Activated CD8-positive, alpha-beta memory T cell treated with anti-CD3 and anti-CD28 coated beads, Interleukin-2, amount 10 ng/mL, durations not matched to agents 7 days and 5 days (primary cell): ENCODE measurements at regions not wholly inside any gene's neighbourhood (a gene's known extent, or its start where the extent isn't known, plus 50 kb on each side); places are given as distances from the start of the nearest gene placed in this dataset.

ENCODE experiments used
- ATAC-seq: fragments of 150-1000 bp; cut with Tn5 transposase; one replicate; pipeline ENCODE4 v1.10.0; 2021; ENCODE audit warnings: moderate library complexity
- CTCF ChIA-PET: fragments of 350-600 bp; sonication (Branson Sonifier 250); formaldehyde crosslinking; loops from one replicate; lab custom pipeline; 2021; ENCODE audit warnings: antibody characterized with exemption; lab: Charles Lee
- DNase-seq: peaks from one replicate; pipeline ENCODE4 v3.0.0-alpha.2; 2020
- H3K27ac Mint-ChIP-seq: one replicate; pipeline ENCODE4 v1.8.0; 2021; ENCODE audit warnings: mild to moderate bottlenecking, mixed read lengths
- H3K27me3 Mint-ChIP-seq: one replicate; pipeline ENCODE4 v1.8.0; 2021; ENCODE audit warnings: mixed read lengths
- H3K36me3 Mint-ChIP-seq: one replicate; pipeline ENCODE4 v1.8.0; 2021; ENCODE audit warnings: mild to moderate bottlenecking, mixed read lengths
- H3K4me1 Mint-ChIP-seq: one replicate; pipeline ENCODE4 v1.8.0; 2021; ENCODE audit warnings: mixed read lengths
- H3K4me3 Mint-ChIP-seq: one replicate; pipeline ENCODE4 v1.8.0; 2021; ENCODE audit warnings: mild to moderate bottlenecking, moderate library complexity, mixed read lengths
- H3K9me3 Mint-ChIP-seq: one replicate; pipeline ENCODE4 v1.8.0; 2022; ENCODE audit warnings: low read depth, mixed read lengths

DNA sequence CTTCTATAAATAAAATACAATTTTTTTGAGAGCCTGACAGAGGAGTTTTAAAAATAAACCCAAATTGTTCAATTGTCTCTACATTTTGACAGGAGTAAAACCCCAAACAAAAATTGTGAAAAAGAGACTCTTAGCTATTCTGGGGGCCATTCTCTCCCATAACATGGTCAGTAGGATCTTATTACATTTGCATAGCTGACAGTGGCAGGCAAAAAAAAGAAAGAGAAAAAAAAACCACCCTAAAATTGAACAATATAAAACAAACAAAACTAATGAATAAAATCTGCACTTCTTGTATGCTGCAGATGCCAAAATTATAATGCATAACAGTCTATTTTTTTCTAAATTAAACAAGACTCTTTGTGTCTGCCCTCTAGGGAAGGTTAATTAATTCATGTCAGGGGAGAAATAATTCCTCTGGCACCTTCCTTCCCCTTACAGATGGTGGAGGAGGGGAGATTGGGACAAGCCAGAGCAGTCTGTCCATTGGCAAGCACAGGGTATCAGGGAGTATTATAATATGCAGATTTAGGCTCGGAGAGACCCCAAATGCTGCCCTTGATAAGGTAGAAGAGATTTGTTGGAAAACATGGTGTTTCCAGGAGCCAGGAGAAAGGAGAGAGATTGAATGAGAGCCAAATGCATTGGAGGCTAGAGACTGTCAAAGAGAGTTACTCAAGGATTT is 79.7 kb upstream of the CDH6 start:
- CTCF ChIA-PET = no interaction called here
- H3K4me3 Mint-ChIP-seq = no peak overlapping the region

DNA sequence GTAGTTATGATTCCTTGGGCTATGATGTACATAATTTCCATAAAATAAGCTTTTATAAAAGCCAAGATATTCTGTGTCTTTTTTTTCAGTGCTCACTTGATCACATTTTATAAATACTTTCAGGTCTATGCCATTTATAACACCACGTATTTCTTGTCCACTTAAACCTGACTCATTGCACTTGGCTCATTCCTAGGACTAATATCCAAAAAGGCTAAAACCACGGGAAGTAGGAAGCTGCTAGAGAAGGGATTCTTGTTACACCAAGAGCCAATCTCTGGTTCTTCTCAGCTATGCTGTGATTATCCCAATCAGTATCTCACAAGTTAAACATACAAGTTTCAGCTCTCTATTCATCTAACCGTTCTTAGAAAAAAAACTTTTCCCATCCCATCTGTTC is 80.4 kb upstream of the CDH6 start:
- no peaks in the 10 kb centered on the region for H3K27me3 Mint-ChIP-seq
- no peaks in the 10 kb centered on the region for H3K36me3 Mint-ChIP-seq

More for the DNA sequence above, 79.7 kb upstream of the CDH6 start:
- no peaks in the 10 kb centered on the region for H3K27me3 Mint-ChIP-seq
- H3K4me1 Mint-ChIP-seq = no peaks in the 10 kb centered on the region
- no peak for ATAC-seq
- H3K27ac Mint-ChIP-seq = no peak overlapping the region
- peaks cover 5% of the 10 kb centered on the region for H3K9me3 Mint-ChIP-seq
- DNase-seq = no peak
- no peaks in the 10 kb centered on the region for H3K36me3 Mint-ChIP-seq

DNA sequence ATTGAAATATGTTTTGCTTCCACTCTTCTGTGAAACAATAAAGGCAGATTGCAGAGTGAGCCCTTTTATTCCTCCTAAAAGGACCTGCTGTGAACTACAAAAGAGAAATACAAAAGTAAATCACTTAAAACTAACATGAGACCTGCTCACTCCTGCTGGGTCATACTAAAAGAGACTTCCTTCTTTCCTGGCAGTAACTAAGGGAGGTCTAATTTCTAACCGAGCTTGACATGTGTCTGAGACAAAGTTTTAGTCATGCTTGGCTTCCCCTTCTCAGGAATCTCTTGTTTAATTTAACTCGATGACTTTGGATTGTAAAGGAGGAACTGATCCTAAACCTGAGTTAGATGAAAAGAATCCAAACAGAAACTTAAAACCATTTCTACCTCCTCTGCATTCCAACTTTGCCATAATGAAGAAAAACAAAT is 86.4 kb upstream of the CDH6 start:
- DNase-seq (no peak), ATAC-seq (no peak)
- no peak overlapping the region for H3K27ac Mint-ChIP-seq
- H3K27me3 Mint-ChIP-seq = no peaks in the 10 kb centered on the region
- no peaks in the 10 kb centered on the region for H3K36me3 Mint-ChIP-seq
- CTCF ChIA-PET = no interaction called here
- H3K9me3 Mint-ChIP-seq = peaks cover 2% of the 10 kb centered on the region
- H3K4me3 Mint-ChIP-seq = no peak overlapping the region
- no peaks in the 10 kb centered on the region for H3K4me1 Mint-ChIP-seq

More for the DNA sequence above, 80.4 kb upstream of the CDH6 start:
- DNase-seq (no peak), ATAC-seq (no peak)
- Mint-ChIP-seq H3K4me3 (no peak overlapping the region), H3K27ac (no peak overlapping the region), H3K9me3 (peaks cover 3% of the 10 kb centered on the region), H3K4me1 (no peaks in the 10 kb centered on the region)
- CTCF ChIA-PET = no interaction called here

DNA sequence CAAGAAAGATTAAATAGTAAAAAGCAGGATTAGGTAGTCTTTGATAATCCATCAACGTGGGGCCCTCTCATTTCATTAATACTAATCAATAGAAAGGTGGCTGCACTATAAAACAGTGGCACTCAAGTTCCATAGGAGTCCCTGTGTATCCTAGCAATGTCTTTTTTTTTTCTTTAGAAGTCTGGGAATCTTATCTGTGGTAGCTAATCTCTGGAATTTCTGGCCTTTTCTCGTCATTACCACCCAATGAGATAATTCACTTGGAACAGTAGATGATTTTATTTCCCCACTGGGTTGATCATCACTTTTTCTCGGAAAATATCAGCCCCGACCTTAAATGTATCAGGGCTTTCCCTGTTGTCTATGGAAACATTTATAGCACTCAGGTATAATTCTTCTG is 86.8 kb upstream of the CDH6 start:
- Mint-ChIP-seq H3K9me3 (no peaks in the 10 kb centered on the region), H3K4me1 (no peaks in the 10 kb centered on the region), H3K27ac (no peak overlapping the region), H3K27me3 (no peaks in the 10 kb centered on the region), H3K4me3 (no peak overlapping the region), H3K36me3 (no peaks in the 10 kb centered on the region)
- CTCF ChIA-PET = no interaction called here
- ATAC-seq = no peak
- no peak for DNase-seq

DNA sequence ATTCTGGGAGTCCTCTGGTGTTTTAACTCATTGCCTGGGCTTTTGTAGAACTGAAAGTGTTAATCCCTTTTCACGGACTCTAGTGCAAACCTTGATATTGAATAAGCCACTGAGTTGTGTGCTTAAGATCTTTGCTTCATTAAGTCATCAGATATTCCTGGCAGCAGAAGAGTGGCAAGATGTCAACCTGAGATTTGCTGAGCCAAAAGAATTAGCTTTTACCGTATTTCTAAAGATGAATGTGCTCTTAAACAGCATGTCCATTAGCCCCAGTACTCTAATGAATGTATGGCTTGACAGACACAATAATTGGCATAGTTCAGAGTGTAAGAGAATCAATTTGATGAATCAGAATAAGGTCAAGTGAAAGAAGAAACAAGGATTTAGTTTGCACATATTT is 87.2 kb upstream of the CDH6 start:
- no peaks in the 10 kb centered on the region for H3K36me3 Mint-ChIP-seq
- DNase-seq = no peak
- H3K4me1 Mint-ChIP-seq = no peaks in the 10 kb centered on the region

DNA sequence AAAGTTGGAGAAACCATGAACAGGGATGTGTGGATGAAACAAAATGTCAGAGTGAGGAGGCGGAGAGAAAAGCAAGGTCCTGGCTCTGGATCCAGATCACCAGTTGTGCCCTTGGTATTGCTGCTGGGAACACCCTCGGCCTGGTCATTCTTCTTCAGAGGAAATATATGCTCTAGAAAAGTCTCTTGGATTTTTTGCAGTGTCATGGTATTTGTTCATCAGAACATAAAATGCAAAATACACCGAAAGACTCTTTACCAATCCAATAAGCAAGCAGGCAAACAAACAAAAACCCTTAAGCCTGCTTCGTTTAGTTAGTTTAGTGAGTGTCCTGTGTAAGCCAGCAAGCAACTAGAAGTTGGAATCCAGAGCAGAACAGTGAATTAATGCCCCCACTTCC is 88.7 kb upstream of the CDH6 start:
- CTCF ChIA-PET = no interaction called here
- Mint-ChIP-seq H3K9me3 (no peaks in the 10 kb centered on the region), H3K36me3 (no peaks in the 10 kb centered on the region), H3K27me3 (no peaks in the 10 kb centered on the region), H3K4me3 (no peak overlapping the region), H3K27ac (no peak overlapping the region), H3K4me1 (no peaks in the 10 kb centered on the region)
- ATAC-seq (no peak), DNase-seq (no peak)

More for the DNA sequence above, 87.2 kb upstream of the CDH6 start:
- H3K4me3 Mint-ChIP-seq = no peak overlapping the region
- ATAC-seq = no peak
- H3K9me3 Mint-ChIP-seq = no peaks in the 10 kb centered on the region
- no peaks in the 10 kb centered on the region for H3K27me3 Mint-ChIP-seq
- H3K27ac Mint-ChIP-seq = no peak overlapping the region
- CTCF ChIA-PET = no interaction called here

DNA sequence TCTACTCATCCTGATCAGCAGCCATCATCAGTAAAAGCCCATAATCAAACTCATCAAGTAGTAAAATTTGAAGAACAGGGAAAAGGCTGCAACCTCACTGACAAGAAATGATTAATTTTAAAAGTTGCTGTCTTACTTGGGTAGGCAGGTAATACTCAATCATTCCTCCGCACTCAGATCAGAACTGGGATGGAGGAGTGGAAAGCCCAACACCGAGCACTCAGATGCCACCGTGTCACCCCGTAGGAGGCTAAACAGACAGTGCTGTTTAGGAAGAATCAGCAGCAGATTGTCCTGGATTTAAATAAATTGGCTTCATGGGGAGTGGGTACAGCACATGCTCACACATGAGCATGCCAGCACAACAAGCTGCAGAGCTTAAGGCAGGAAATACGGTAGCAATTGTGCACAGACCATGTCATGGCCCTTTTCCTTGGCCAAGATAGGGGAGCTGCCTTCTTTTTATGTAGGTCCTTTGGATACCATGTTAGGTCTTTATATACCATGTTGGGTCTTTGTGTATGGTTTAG is 92.6 kb upstream of the CDH6 start:
- CTCF ChIA-PET = no interaction called here
- Mint-ChIP-seq H3K4me3 (no peak overlapping the region), H3K4me1 (no peaks in the 10 kb centered on the region), H3K27ac (no peak overlapping the region), H3K9me3 (no peaks in the 10 kb centered on the region), H3K27me3 (no peaks in the 10 kb centered on the region), H3K36me3 (no peaks in the 10 kb centered on the region)
- no peak for DNase-seq
- no peak for ATAC-seq

DNA sequence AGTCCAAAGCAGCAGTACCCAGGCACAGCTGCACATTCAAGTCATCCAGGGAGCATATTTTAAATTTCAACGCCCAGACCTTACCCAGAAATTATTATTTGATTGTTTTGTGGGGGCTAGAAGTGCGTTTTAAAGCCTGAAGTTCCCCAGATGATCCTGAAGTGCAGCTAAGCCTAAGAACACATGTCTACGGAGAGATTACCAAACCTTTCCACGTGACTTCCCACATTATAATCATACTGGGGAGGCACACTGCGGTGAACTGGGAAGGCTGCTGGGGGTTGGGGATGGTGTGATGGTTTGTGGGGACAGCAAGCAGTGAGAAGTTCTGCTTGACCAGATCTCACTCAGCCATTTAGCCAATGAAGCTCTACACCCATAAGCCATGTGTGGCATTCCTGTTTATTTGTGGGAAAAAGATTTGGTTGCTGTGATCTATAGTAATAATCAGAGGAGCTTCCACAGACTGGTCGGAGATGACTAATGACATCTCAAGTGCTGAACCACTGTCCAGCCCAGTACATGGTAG is 93.4 kb upstream of the CDH6 start:
- no peaks in the 10 kb centered on the region for H3K36me3 Mint-ChIP-seq
- CTCF ChIA-PET = no interaction called here
- no peak overlapping the region for H3K27ac Mint-ChIP-seq
- H3K4me1 Mint-ChIP-seq = no peaks in the 10 kb centered on the region
- no peak for ATAC-seq
- H3K4me3 Mint-ChIP-seq = no peak overlapping the region
- H3K27me3 Mint-ChIP-seq = no peaks in the 10 kb centered on the region
- no peaks in the 10 kb centered on the region for H3K9me3 Mint-ChIP-seq
- no peak for DNase-seq

DNA sequence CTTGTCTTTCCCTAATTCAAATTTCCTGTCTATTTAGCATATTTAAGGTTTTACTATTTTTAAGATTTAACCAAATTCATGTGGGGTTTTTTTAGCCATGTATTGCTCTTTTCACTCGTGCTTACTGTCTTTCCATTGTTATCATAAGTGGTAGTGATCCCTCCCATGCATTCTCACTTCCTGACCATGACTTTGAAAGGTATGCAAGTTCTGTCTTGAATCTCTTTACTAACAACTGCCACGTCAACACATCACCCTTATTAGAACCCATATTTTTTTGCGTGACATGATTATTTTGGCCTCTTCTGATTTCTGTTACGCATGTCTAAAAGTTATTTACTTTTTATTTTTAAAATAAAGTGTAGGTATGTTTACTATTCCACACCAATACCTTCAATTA is 94.7 kb upstream of the CDH6 start:
- Mint-ChIP-seq H3K36me3 (no peaks in the 10 kb centered on the region), H3K27ac (no peak overlapping the region), H3K27me3 (no peaks in the 10 kb centered on the region), H3K9me3 (no peaks in the 10 kb centered on the region), H3K4me1 (no peaks in the 10 kb centered on the region), H3K4me3 (no peak overlapping the region)
- no peak for DNase-seq
- no peak for ATAC-seq
- CTCF ChIA-PET = no interaction called here

DNA sequence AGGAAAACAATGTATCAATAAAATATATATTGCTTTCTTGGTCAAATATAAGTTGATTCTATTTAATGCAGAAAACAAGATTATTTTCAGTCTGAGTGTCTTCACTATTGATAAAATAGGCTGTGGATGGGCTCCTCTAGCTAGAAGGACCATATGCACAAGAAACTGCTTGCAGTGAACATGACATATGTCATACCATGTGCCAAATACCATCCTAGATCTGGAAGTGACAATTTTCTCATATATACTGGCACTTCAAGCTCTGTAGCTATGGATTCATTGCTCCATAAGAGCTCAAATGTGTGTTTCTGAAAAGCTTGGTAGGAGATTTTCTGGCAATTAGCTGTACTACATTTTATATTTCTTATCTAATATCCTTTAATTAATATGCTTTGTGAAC is 95.6 kb upstream of the CDH6 start:
- CTCF ChIA-PET = no interaction called here
- no peak for ATAC-seq

DNA sequence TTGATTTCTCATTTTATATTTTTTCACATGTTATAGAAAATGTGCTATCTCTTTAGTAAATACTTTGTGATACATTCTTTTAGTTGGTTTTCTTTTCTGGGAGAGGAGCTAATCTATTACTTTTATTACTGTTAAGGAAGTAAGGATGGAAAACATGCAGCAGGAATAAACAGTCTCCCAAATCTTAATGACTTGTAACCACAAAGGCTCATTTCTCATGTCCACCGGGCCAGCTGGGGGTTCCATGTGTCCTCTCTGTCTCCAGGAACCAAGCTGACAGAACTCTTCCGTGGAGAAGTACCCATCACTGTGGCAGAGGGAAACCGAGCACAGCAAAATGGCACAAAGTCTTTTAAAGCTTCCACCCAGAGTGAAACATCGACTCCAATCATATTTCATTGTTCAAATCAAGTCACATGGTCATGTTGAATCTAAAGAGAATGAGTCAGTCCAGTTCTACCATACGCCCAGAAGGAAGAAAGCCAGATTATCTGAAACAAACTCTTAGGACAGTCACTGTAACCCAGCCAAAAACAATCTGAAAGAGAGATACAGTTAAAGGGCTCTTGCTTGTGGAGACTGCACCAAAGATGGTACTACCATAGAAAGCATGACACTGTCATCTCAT is 97.1 kb upstream of the CDH6 start:
- no peaks in the 10 kb centered on the region for H3K9me3 Mint-ChIP-seq
- ATAC-seq = no peak
- CTCF ChIA-PET = no interaction called here
- H3K4me1 Mint-ChIP-seq = no peaks in the 10 kb centered on the region
- H3K4me3 Mint-ChIP-seq = no peak overlapping the region
- DNase-seq = no peak
- H3K27ac Mint-ChIP-seq = no peak overlapping the region
- no peaks in the 10 kb centered on the region for H3K36me3 Mint-ChIP-seq
- no peaks in the 10 kb centered on the region for H3K27me3 Mint-ChIP-seq

More for the DNA sequence above, 95.6 kb upstream of the CDH6 start:
- DNase-seq = no peak
- Mint-ChIP-seq H3K9me3 (no peaks in the 10 kb centered on the region), H3K36me3 (no peaks in the 10 kb centered on the region), H3K4me1 (no peaks in the 10 kb centered on the region), H3K27ac (no peak overlapping the region), H3K27me3 (no peaks in the 10 kb centered on the region), H3K4me3 (no peak overlapping the region)

DNA sequence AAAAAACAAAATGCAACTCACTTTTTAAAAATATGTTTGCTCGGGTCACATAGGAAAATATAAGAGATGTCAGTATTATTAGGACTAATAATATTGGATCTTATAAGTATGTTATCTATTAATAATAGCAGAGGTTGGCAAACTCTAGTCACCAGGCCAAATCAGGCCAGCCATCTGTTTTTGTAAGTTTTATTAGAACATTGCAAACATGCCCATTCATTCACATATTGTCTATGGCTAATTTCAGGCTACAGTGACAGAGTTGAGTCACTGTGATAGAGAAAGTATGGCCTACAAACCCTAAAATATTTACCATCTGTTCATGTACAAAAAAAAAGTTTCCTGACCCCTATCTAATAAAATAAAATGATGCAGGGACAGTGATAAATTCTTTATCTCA is 97.7 kb upstream of the CDH6 start:
- DNase-seq (no peak), ATAC-seq (no peak)
- no peaks in the 10 kb centered on the region for H3K27me3 Mint-ChIP-seq
- peaks cover under 1% of the 10 kb centered on the region for H3K9me3 Mint-ChIP-seq
- no peak overlapping the region for H3K27ac Mint-ChIP-seq
- no peaks in the 10 kb centered on the region for H3K4me1 Mint-ChIP-seq
- CTCF ChIA-PET = no interaction called here
- no peaks in the 10 kb centered on the region for H3K36me3 Mint-ChIP-seq
- H3K4me3 Mint-ChIP-seq = no peak overlapping the region

DNA sequence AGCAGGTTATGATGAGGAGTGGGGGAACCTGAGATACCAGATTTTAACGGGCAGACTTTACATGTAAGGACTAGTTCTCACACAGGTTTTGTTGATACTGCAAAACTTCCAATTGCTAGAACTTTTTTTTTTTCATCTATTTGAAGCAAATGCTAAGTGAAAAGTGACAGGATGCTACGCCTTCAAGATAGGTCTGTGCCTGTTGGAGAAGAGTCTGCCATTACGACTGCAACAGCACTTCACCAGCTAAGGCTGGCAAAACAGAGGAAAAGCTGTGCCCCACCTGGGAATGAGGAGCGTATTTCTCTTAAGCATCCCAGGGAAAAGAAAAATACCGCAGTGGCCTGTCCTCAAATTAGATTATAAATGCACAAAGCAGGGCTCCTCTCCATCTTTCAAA is 102.0 kb upstream of the CDH6 start:
- Mint-ChIP-seq H3K9me3 (peaks cover 3% of the 10 kb centered on the region), H3K4me1 (no peaks in the 10 kb centered on the region), H3K4me3 (no peak overlapping the region), H3K27me3 (no peaks in the 10 kb centered on the region), H3K27ac (no peak overlapping the region), H3K36me3 (no peaks in the 10 kb centered on the region)
- DNase-seq = no peak
- CTCF ChIA-PET = no interaction called here
- no peak for ATAC-seq

DNA sequence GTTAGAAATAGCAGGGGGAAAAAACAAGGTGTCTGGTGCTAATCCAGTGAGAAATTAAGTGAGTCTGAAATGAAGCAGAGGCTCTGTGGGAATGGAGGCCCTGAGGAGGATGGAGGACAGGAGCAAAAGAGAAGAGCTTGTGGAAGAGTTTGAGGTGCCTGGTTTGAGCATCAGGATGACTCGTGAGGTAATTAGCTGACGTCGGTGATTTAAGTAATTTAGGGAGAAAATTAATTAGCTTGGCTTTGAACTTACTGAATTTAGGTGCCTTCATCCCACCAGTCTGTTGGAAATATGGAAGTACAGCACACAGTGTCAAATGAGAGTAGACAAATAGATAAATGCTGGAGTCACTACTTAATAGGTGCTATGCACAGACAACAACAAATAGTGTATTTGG is 103.0 kb upstream of the CDH6 start:
- H3K27me3 Mint-ChIP-seq = no peaks in the 10 kb centered on the region
- no peaks in the 10 kb centered on the region for H3K36me3 Mint-ChIP-seq
- peaks cover 3% of the 10 kb centered on the region for H3K9me3 Mint-ChIP-seq
- no peak overlapping the region for H3K4me3 Mint-ChIP-seq
- ATAC-seq (no peak), DNase-seq (no peak)
- CTCF ChIA-PET = no interaction called here
- H3K27ac Mint-ChIP-seq = no peak overlapping the region
- H3K4me1 Mint-ChIP-seq = no peaks in the 10 kb centered on the region
